ENCODE measurements at regions not wholly inside any gene's neighbourhood (a gene's known extent, or its start where the extent isn't known, plus 50 kb on each side); places are given as distances from the start of the nearest gene placed in this dataset.

- Mint-ChIP-seq H3K9me3 (no peaks in the 10 kb centered on the region), H3K27ac (no peak overlapping the region), H3K36me3 (ENCODE audit: low read depth) (no peaks in the 10 kb centered on the region), H3K4me1 (no peaks in the 10 kb centered on the region), H3K27me3 (ENCODE audit: insufficient read depth, low read depth, poor library complexity) (no peaks in the 10 kb centered on the region), H3K4me3 (no peak overlapping the region)
- Histone ChIP-seq H3K79me2 (replicated peaks; ENCODE audit: insufficient read depth) (no peaks in the 10 kb centered on the region), H3F3A (replicated peaks; ENCODE audit: low read depth) (no peaks in the 10 kb centered on the region), H3K4me3 (no peak overlapping the region), H3K27me3 (ENCODE audit: insufficient read depth) (no peaks in the 10 kb centered on the region), H3K27ac (ENCODE audit: low read depth) (no peak overlapping the region), H3K36me3 (ENCODE audit: insufficient read depth) (no peaks in the 10 kb centered on the region), H3K9me2 (ENCODE audit: insufficient read depth) (no peaks in the 10 kb centered on the region), H2AFZ (no peak overlapping the region), H4K20me1 (replicated peaks; ENCODE audit: insufficient read depth) (no peaks in the 10 kb centered on the region), H3K4me1 (ENCODE audit: insufficient read depth) (no peaks in the 10 kb centered on the region; the same call in 1 of the 2 replicates), H3K4me2 (no peak overlapping the region)
- ATAC-seq (no peak), DNase-seq (ENCODE audit: low spot score) (no peak)
- TF ChIP-seq ZNF462 (CRISPR knock-in tag; IDR thresholded peaks at IDR 0.05) (no peak), ZNF331 (CRISPR knock-in tag; IDR thresholded peaks at IDR 0.05; ENCODE audit: low read depth) (no peak), NANOG (IDR thresholded peaks at IDR 0.05; ENCODE audit: borderline replicate concordance) (no peak), EZH2phosphoT487 (IDR thresholded peaks at IDR 0.05; ENCODE audit: unreplicated experiment) (no peak), EZH2 (IDR thresholded peaks at IDR 0.05; ENCODE audit: low read depth, unreplicated experiment) (no peak), ETS1 (IDR thresholded peaks at IDR 0.05) (no peak), CREB1 (CRISPR knock-in tag; IDR thresholded peaks at IDR 0.05; ENCODE audit: low read depth) (no peak), STAT1 (IDR thresholded peaks at IDR 0.05; ENCODE audit: unreplicated experiment) (no peak)
- TF ChIP-seq, protein P1, sequence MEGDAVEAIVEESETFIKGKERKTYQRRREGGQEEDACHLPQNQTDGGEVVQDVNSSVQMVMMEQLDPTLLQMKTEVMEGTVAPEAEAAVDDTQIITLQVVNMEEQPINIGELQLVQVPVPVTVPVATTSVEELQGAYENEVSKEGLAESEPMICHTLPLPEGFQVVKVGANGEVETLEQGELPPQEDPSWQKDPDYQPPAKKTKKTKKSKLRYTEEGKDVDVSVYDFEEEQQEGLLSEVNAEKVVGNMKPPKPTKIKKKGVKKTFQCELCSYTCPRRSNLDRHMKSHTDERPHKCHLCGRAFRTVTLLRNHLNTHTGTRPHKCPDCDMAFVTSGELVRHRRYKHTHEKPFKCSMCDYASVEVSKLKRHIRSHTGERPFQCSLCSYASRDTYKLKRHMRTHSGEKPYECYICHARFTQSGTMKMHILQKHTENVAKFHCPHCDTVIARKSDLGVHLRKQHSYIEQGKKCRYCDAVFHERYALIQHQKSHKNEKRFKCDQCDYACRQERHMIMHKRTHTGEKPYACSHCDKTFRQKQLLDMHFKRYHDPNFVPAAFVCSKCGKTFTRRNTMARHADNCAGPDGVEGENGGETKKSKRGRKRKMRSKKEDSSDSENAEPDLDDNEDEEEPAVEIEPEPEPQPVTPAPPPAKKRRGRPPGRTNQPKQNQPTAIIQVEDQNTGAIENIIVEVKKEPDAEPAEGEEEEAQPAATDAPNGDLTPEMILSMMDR (conservative IDR thresholded peaks at IDR 0.05; ENCODE audit: low read depth in 2 of 2), result no peak
Observed at GRCh38 chr4:135204311-135204710, 1002.7 kb upstream of the PABPC4L start.
